Effector memory CD8-positive, alpha-beta T cell (primary cell): ENCODE measurements at regions not wholly inside any gene's neighbourhood (a gene's known extent, or its start where the extent isn't known, plus 50 kb on each side); places are given as distances from the start of the nearest gene placed in this dataset.
"Not testable (repeated sequence)": the region's sequence is repeated elsewhere in the genome, so short reads cannot be mapped to it uniquely, and the experiment has no call there.

Experiments
- ATAC-seq: fragments of 150-1000 bp; cut with Tn5 transposase; replicated peaks from 2 replicates; pipeline ENCODE4 v1.10.0; 2021; ENCODE audit warnings: mild to moderate bottlenecking, moderate library complexity
- DNase-seq, 3 experiments: peaks; one replicate each; pipeline ENCODE4 v3.0.0; 2021
- H3K27ac Mint-ChIP-seq, 2 donors: one replicate each; pipeline ENCODE4 v1.8.0; 2022; ENCODE audit warnings: mild to moderate bottlenecking in 2 of 2, mixed read lengths in 2 of 2, moderate library complexity in 2 of 2
- H3K27me3 Mint-ChIP-seq, 2 donors: one replicate each; pipeline ENCODE4 v1.8.0; 2022; ENCODE audit warnings: mixed read lengths in 2 of 2
- H3K36me3 Mint-ChIP-seq: one replicate; pipeline ENCODE4 v1.8.0; 2022; ENCODE audit warnings: mild to moderate bottlenecking, moderate library complexity, mixed read lengths; ENCODE audit not compliant: insufficient read depth
- H3K4me1 Mint-ChIP-seq, 2 donors: one replicate each; pipeline ENCODE4 v1.8.0; 2022; ENCODE audit warnings: low read depth in 2 of 2, mixed read lengths in 2 of 2
- H3K4me3 Mint-ChIP-seq, 2 donors: one replicate each; pipeline ENCODE4 v1.8.0; 2022; ENCODE audit warnings: mild to moderate bottlenecking in 2 of 2, mixed read lengths in 2 of 2, moderate library complexity in 2 of 2
- H3K9me3 Mint-ChIP-seq, 2 donors: one replicate each; pipeline ENCODE4 v1.8.0; 2022; ENCODE audit warnings: mixed read lengths in 2 of 2

DNA sequence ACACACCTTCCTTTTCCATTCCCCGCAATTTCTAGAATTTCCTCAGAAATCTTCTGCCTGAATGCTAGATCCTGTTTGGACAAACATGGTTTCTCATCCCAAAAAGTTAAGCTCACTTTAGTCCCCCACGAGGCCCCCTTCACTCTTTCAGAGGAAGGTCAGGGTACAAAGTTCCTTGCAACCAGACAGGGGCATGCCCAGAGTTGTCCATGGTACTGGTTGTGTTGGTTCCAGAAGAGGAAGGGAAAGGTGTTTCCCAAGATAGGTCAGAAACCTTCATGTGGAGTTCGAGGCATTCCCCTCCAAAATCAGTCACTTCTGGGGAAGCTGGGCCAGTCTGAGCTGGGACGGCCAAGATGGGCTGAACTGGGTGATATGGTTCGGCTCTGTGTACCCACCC is 167.6 kb upstream of the MAFB start:
- no peaks in the 10 kb centered on the region for H3K9me3 Mint-ChIP-seq
- H3K4me3 Mint-ChIP-seq: no peak overlapping the region
- ATAC-seq: no peak
- H3K36me3 Mint-ChIP-seq: no peaks in the 10 kb centered on the region
- DNase-seq: no peak
- H3K27ac Mint-ChIP-seq: no peak overlapping the region
- peaks cover 0 to 13% of the 10 kb centered on the region in 2 donors for H3K27me3 Mint-ChIP-seq
- no peaks in the 10 kb centered on the region for H3K4me1 Mint-ChIP-seq

DNA sequence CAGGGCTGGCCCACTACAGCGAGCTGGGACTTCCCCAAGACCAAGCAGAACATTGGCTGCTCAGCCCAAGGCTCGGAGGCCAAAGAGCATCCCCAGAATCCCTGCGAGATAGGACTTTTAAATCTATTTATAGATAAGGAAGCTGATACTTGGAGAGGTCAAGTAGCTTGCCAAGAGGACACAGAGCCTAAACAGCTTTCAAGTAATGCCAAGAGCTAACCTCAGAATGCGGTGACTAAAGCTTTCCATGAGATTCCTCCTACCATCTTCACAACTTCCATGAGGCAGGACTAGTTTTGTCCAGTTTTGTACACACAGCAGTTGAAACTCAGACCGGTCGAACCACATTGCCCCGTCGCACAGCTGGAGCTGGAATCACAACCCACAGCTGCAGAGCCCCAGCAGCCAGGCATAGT is 168.1 kb upstream of the TOP1 start:
- Mint-ChIP-seq H3K27ac (no peak overlapping the region), H3K36me3 (no peaks in the 10 kb centered on the region), H3K4me3 (no peak overlapping the region), H3K4me1 (no peaks in the 10 kb centered on the region), H3K27me3 (peaks cover 0 to 21% of the 10 kb centered on the region in 2 donors), H3K9me3 (no peaks in the 10 kb centered on the region)
- ATAC-seq: no peak
- DNase-seq: no peak

DNA sequence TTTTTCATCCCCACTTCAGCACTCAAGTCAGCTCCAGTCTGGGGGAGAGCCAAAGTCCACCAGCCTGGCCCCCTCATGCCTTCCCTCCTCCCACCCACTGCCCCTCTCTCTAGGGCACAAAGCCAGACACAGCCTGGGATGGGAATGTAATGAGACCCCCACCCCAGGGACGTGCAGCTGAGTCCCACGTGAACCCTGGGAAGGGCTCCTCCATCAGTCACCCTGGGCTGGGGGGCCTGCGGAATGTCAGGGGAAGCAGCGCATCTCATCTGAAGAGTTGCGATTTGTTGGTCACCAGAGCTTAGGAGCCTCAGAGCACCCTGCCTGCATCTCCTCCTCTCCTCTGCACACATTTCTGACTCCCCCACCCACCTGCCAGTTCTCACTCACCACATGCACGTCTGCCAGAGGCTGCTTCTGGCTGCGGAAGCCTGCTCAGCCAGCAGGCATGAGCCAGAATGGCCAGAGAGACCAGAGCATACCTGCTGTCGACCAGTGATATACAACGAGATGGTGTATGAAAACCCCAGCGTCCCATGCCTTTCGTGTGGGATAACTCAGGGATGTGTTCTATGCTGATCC is 167.1 kb upstream of the TOP1 start:
- ATAC-seq: no peak
- DNase-seq: no peak
- Mint-ChIP-seq H3K4me1 (no peaks in the 10 kb centered on the region), H3K27ac (no peak overlapping the region), H3K9me3 (no peaks in the 10 kb centered on the region), H3K4me3 (no peak overlapping the region), H3K27me3 (peaks cover 0 to 21% of the 10 kb centered on the region in 2 donors), H3K36me3 (no peaks in the 10 kb centered on the region)

- no peaks in the 10 kb centered on the region for H3K9me3 Mint-ChIP-seq
- no peak overlapping the region for H3K4me3 Mint-ChIP-seq
- ATAC-seq: no peak
- DNase-seq: no peak
- H3K27ac Mint-ChIP-seq: no peak overlapping the region
- peaks cover 0 to 21% of the 10 kb centered on the region in 2 donors for H3K27me3 Mint-ChIP-seq
- H3K36me3 Mint-ChIP-seq: no peaks in the 10 kb centered on the region
- H3K4me1 Mint-ChIP-seq: no peaks in the 10 kb centered on the region
Measured at GRCh38 chr20:40863355-40863919, 165.2 kb upstream of the TOP1 start.

DNA sequence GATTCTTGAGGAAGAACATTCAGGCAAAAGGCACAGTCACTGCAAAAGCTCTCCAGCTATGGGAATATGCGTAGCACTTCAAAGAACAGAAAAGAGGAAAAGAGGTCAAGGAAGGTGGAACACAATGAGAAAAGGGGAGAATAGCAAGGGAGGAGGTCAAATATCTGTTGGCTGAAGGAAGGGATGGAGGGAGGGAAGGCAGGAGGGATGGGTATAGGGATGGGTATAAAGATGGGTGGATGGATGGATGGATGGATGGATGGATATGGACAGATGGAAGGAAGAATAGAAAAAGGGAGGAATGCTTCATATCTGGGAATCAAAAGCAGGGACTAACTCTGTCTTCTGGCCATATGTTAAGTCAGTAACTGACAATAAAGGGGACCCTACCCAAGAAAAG is 164.2 kb upstream of the TOP1 start:
- Mint-ChIP-seq H3K27ac (no peak overlapping the region), H3K36me3 (no peaks in the 10 kb centered on the region), H3K4me3 (no peak overlapping the region), H3K9me3 (no peaks in the 10 kb centered on the region), H3K27me3 (peaks cover 0 to 14% of the 10 kb centered on the region in 2 donors), H3K4me1 (no peaks in the 10 kb centered on the region)
- ATAC-seq (no peak), DNase-seq (no peak)

DNA sequence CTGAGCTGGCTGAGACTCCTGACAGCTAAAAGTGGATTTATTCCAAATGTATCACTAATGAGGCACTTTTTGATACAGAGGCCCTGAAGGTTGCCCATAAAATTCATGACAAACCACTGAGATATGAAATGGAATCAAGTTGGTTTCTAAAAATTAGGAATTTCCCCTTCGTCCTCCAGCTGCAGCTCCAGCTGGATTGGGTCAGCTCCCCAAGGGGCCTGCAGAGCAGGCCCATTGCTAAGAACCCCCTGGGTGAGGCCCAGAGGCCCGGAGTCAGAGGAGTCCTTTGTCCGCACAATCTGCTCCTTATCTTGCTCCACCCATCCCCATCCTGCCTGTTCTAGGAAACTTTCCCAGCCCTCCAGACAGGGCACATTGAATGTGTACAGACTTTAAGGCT is 163.5 kb upstream of the TOP1 start:
- Mint-ChIP-seq H3K27ac (no peak overlapping the region), H3K36me3 (no peaks in the 10 kb centered on the region), H3K9me3 (no peaks in the 10 kb centered on the region), H3K4me1 (no peaks in the 10 kb centered on the region), H3K27me3 (peaks cover 0 to 8% of the 10 kb centered on the region in 2 donors), H3K4me3 (no peak overlapping the region)
- no peak for DNase-seq
- no peak for ATAC-seq

DNA sequence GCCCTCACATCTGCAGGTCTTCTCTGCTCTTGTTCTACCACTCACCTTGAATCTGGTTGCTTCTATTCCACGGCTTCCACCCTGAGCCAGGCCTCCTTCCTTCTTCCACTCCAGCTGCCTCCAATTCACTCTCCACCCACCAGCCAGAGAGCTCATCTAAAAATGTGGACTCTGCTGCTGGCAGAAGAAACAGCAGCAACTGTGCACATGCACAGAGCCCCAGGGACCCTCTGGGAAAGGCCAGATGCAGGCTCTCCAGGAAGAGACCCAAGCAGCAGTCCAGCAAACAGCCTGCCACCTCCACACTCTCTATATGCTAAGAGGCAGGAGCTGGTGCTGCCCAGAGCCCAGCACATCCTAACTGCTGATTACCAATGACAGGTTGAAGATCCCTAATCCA is 162.6 kb upstream of the TOP1 start:
- Mint-ChIP-seq H3K27me3 (peaks cover 0 to 8% of the 10 kb centered on the region in 2 donors), H3K4me3 (no peak overlapping the region), H3K27ac (no peak overlapping the region), H3K36me3 (no peaks in the 10 kb centered on the region), H3K4me1 (peaks cover 3 to 4% of the 10 kb centered on the region in 2 donors), H3K9me3 (no peaks in the 10 kb centered on the region)
- ATAC-seq (no peak), DNase-seq (no peak)

- DNase-seq (no peak), ATAC-seq (no peak)
- Mint-ChIP-seq H3K27ac (no peak overlapping the region), H3K27me3 (no peaks in the 10 kb centered on the region), H3K4me1 (peaks cover 7 to 10% of the 10 kb centered on the region in 2 donors), H3K36me3 (no peaks in the 10 kb centered on the region), H3K4me3 (no peak overlapping the region), H3K9me3 (no peaks in the 10 kb centered on the region)
Measured at GRCh38 chr20:40868551-40869217, 159.9 kb upstream of the TOP1 start.

GRCh38 chr20:40869218-40870147 is 159.1 kb upstream of the TOP1 start:
- no peaks in the 10 kb centered on the region for H3K27me3 Mint-ChIP-seq
- no peak overlapping the region for H3K4me3 Mint-ChIP-seq
- no peaks in the 10 kb centered on the region for H3K36me3 Mint-ChIP-seq
- H3K27ac Mint-ChIP-seq: peak overlapping the region in 1 of 2 donors; percentile 23
- ATAC-seq (no peak), DNase-seq (no peak)
- H3K4me1 Mint-ChIP-seq: peaks cover 7 to 10% of the 10 kb centered on the region in 2 donors
- H3K9me3 Mint-ChIP-seq: no peaks in the 10 kb centered on the region

DNA sequence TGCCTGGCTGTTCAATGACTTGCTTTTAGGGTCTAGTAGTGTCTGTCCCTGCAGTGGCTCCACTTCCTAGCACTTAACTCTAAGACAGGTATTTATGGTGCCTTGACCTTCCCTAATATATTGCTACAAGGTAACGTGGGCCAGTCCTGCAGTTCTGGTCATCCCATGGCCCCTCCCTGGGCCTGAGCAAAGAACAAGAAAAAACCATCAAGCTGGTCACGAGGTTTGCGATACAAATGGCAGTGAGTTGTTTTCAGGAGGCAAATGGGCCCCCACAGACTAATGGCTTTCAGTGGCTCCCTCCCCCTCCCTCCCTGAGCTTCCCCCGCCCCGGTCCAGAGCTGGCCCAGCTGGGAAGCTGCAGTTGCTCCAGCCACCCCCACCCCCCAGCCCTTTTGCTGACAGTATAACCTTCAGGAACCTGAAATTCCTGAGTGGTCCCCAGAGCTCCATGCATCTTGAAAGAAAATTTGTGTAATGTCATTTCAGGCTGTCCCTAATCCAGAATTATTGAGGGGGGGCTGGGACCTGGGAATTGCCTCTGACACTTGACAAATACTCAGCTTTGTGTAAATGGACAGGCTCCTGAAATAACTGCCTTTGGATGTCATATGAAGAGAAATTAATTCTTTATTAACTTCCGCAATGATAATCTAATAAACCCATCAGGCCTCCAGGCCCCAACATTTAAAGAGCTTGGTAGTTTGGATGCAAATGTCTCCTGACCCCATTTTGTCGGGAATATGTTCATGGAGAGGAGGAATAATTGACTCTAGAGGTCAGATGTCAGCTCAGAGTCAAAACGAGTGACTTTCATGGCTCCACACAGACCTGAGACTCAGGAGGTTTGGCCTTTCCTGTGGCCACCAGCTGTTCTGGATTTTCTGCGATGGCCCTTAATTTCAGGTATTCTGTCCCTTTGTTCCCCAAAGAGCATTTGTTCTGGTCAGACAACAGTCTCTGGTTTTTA is 153.2 kb upstream of the TOP1 start:
- ATAC-seq: no peak
- Mint-ChIP-seq H3K27ac (no peak overlapping the region), H3K4me3 (no peak overlapping the region)

GRCh38 chr20:40878099-40878498 is 150.5 kb upstream of the TOP1 start:
- not testable (repeated sequence) for H3K9me3 Mint-ChIP-seq, H3K36me3 Mint-ChIP-seq, H3K27me3 Mint-ChIP-seq, DNase-seq, ATAC-seq, H3K4me3 Mint-ChIP-seq
- Mint-ChIP-seq H3K4me1 (peaks cover 24 to 26% of the 10 kb centered on the region in 2 donors), H3K27ac (peak overlapping the region in 1 of 2 donors; percentile 60)

More for the DNA sequence above, 153.2 kb upstream of the TOP1 start:
- H3K9me3 Mint-ChIP-seq: peaks cover 0 to 4% of the 10 kb centered on the region in 2 donors
- H3K27me3 Mint-ChIP-seq: no peaks in the 10 kb centered on the region
- DNase-seq: no peak
- no peaks in the 10 kb centered on the region for H3K36me3 Mint-ChIP-seq
- H3K4me1 Mint-ChIP-seq: peaks cover 8 to 12% of the 10 kb centered on the region in 2 donors

DNA sequence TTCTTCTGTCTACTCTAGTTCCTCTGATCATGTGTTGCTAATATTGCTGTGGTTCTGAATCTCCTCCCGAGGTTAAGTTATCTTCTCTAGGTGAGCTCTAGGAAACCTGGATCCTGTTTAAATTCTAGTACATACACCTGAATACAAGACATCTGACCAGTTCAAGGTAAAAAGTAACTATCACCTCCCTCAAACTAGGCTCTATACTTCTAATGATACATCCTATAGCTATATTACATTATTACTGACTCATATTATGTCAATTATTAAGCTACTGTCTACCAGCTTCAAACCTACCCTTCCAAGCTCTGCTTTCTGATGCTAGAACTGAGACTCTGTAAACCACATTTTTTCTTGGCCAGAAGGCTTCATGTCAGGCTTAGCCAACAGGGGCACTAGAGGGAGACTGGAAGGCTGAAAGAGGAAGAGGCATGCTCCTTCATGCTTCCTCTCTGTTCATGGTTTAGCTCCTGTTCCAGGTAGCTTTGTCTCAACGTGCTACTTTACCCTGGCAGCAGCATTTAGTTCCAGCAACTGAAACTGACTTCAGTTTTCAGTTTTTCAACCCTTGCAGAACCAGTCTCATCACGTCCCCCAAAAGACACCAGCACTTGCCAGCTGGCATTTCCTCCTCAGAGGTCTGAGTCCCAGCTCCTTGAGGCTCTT is 148.4 kb upstream of the TOP1 start:
- H3K4me3 Mint-ChIP-seq: peak overlapping the region in 1 of 2 donors; percentile 15
- ATAC-seq (no peak), DNase-seq (no peak)
- peaks cover 0 to 10% of the 10 kb centered on the region in 2 donors for H3K9me3 Mint-ChIP-seq
- H3K27ac Mint-ChIP-seq: peak overlapping the region in 1 of 2 donors; percentile 86
- H3K36me3 Mint-ChIP-seq: no peaks in the 10 kb centered on the region
- H3K27me3 Mint-ChIP-seq: no peaks in the 10 kb centered on the region
- H3K4me1 Mint-ChIP-seq: peaks cover 33 to 34% of the 10 kb centered on the region in 2 donors
